Caco-2 (cell line): ENCODE measurements at regions not wholly inside any gene's neighbourhood (a gene's known extent, or its start where the extent isn't known, plus 50 kb on each side); places are given as distances from the start of the nearest gene placed in this dataset.

Experiments
- BruUV-seq: library from RNA; stranded (reverse); fragments of 400-500 nt; replicated peaks from 2 replicates; lab custom pipeline; 2021; lab: Mats Ljungman, UMichigan
- CTCF ChIA-PET: fragments of 300-600 bp; sonication (Branson Sonifier 250); formaldehyde crosslinking; loops from one replicate; lab custom pipeline; 2022; ENCODE audit warnings: antibody characterized with exemption; lab: Charles Lee
- POLR2A ChIA-PET: fragments of 300-600 bp; sonication (Branson Sonifier 250); formaldehyde crosslinking; loops from one replicate; lab custom pipeline; 2022; ENCODE audit warnings: antibody characterized with exemption; lab: Charles Lee
- DNase-seq, 2 experiments: peaks; one replicate each; pipeline versions ENCODE4 v3.0.0 to v3.0.0-alpha.2; 2020 to 2022
- H3K27me3 ChIP-seq: replicated peaks from 2 replicates; pipeline ENCODE4 v1.6.0; 2011; ENCODE audit warnings: low read length; ENCODE audit not compliant: control insufficient read depth, insufficient read depth
- H3K36me3 ChIP-seq: 2 replicates; pipeline ENCODE4 v1.5.1; 2011; ENCODE audit warnings: low read length; ENCODE audit not compliant: control insufficient read depth, insufficient read depth
- H3K4me1 ChIP-seq: fragments of 250-450 bp; sonication (Bioruptor Pico); 2 replicates; pipeline ENCODE4 v1.5.1; 2020; ENCODE audit warnings: mild to moderate bottlenecking
- H3K4me3 ChIP-seq: 2 replicates; pipeline ENCODE4 v1.5.1; 2011; ENCODE audit warnings: low read depth, mild to moderate bottlenecking, control low read depth, low read length
- H3K9me3 ChIP-seq: fragments of 250-450 bp; sonication (Bioruptor Pico); 2 replicates; pipeline ENCODE4 v1.5.1; 2020; ENCODE audit warnings: mild to moderate bottlenecking, moderate library complexity
- H3K27ac Mint-ChIP-seq: one replicate; pipeline ENCODE4 v1.8.0; 2022; ENCODE audit warnings: mixed read lengths; ENCODE audit not compliant: unreplicated experiment
- H3K27me3 Mint-ChIP-seq: one replicate; pipeline ENCODE4 v1.8.0; 2022; ENCODE audit warnings: mixed read lengths; ENCODE audit not compliant: insufficient read depth, unreplicated experiment
- H3K36me3 Mint-ChIP-seq: one replicate; pipeline ENCODE4 v1.8.0; 2022; ENCODE audit warnings: mild to moderate bottlenecking, mixed read lengths; ENCODE audit not compliant: insufficient read depth, unreplicated experiment
- H3K4me1 Mint-ChIP-seq: one replicate; pipeline ENCODE4 v1.8.0; 2022; ENCODE audit warnings: low read depth, mixed read lengths; ENCODE audit not compliant: unreplicated experiment
- H3K4me3 Mint-ChIP-seq: one replicate; pipeline ENCODE4 v1.8.0; 2022; ENCODE audit warnings: mild to moderate bottlenecking, moderate library complexity, mixed read lengths; ENCODE audit not compliant: unreplicated experiment
- H3K9me3 Mint-ChIP-seq: one replicate; pipeline ENCODE4 v1.8.0; 2022; ENCODE audit warnings: mixed read lengths; ENCODE audit not compliant: unreplicated experiment
- CTCF ChIP-seq, 2 experiments: fragments of 200-600 bp in 1 of 2; IDR thresholded peaks; 1 replicate in 1 of 2; 2 replicates in 1 of 2; pipeline versions ENCODE4 v1.5.1 to v1.8.0; 2011 to 2022; ENCODE audit warnings: antibody characterized with exemption in 1 of 2, control low read depth in 1 of 2, inconsistent platforms in 1 of 2, low read depth in 1 of 2, low read length in 1 of 2, mild to moderate bottlenecking in 1 of 2, moderate library complexity in 1 of 2; ENCODE audit not compliant: insufficient read depth in 1 of 2, severe bottlenecking in 1 of 2, unreplicated experiment in 1 of 2
- intact Hi-C: fragments of 100-400 bp; cut with micrococcal nuclease; formaldehyde crosslinking; loops from one replicate; pipeline ENCODE4 v1.10.0; 2022; ENCODE audit not compliant: unreplicated experiment

- CTCF ChIA-PET, result no interaction called here
- Mint-ChIP-seq H3K36me3 (no peaks in the 10 kb centered on the region), H3K4me1 (no peaks in the 10 kb centered on the region), H3K27ac (no peak overlapping the region), H3K27me3 (no peaks in the 10 kb centered on the region), H3K4me3 (no peak overlapping the region), H3K9me3 (peaks cover under 1% of the 10 kb centered on the region)
- no peak for DNase-seq
- Histone ChIP-seq H3K36me3 (no peaks in the 10 kb centered on the region), H3K4me3 (no peak overlapping the region), H3K4me1 (no peaks in the 10 kb centered on the region), H3K9me3 (no peaks in the 10 kb centered on the region), H3K27me3 (no peaks in the 10 kb centered on the region)
- no peak for TF ChIP-seq CTCF (IDR thresholded peaks at IDR 0.05; ENCODE audit: insufficient read depth in 1 of 2, low read depth in 1 of 2, low read length in 1 of 2, severe bottlenecking in 1 of 2, unreplicated experiment in 1 of 2)
- BruUV-seq, result no TSS peak
- POLR2A ChIA-PET, result no interaction called here
- intact Hi-C loops, result no loop called here
Observed at GRCh38 chrX:126886997-126887396, 67.5 kb downstream of the PRR32 start.

GRCh38 chrX:126900937-126901336 lies 81.4 kb downstream of the PRR32 start:
- no peaks in the 10 kb centered on the region for H3K27me3 Mint-ChIP-seq
- intact Hi-C loops, result no loop called here

GRCh38 chrX:126929071-126929470 lies 109.5 kb downstream of the PRR32 start:
- intact Hi-C loops, result no loop called here
- no peaks in the 10 kb centered on the region for H3K9me3 ChIP-seq
- POLR2A ChIA-PET, result no interaction called here
- no peaks in the 10 kb centered on the region for H3K27me3 ChIP-seq
- H3K36me3 Mint-ChIP-seq, result no peaks in the 10 kb centered on the region
- H3K4me1 ChIP-seq, result no peaks in the 10 kb centered on the region
- H3K4me3 Mint-ChIP-seq, result no peak overlapping the region
- DNase-seq, result no peak
- no peaks in the 10 kb centered on the region for H3K36me3 ChIP-seq
- no peak for TF ChIP-seq CTCF (IDR thresholded peaks at IDR 0.05; ENCODE audit: insufficient read depth in 1 of 2, low read depth in 1 of 2, low read length in 1 of 2, severe bottlenecking in 1 of 2, unreplicated experiment in 1 of 2)
- CTCF ChIA-PET, result no interaction called here
- H3K4me3 ChIP-seq, result no peak overlapping the region
- no peaks in the 10 kb centered on the region for H3K4me1 Mint-ChIP-seq
- no TSS peak for BruUV-seq
- no peak overlapping the region for H3K27ac Mint-ChIP-seq
- no peaks in the 10 kb centered on the region for H3K9me3 Mint-ChIP-seq
- no peaks in the 10 kb centered on the region for H3K27me3 Mint-ChIP-seq

More at GRCh38 chrX:126900937-126901336, 81.4 kb downstream of the PRR32 start:
- Histone ChIP-seq H3K36me3 (no peaks in the 10 kb centered on the region), H3K4me3 (no peak overlapping the region), H3K9me3 (no peaks in the 10 kb centered on the region), H3K27me3 (no peaks in the 10 kb centered on the region), H3K4me1 (no peaks in the 10 kb centered on the region)
- no peaks in the 10 kb centered on the region for H3K4me1 Mint-ChIP-seq
- CTCF ChIA-PET, result no interaction called here
- H3K27ac Mint-ChIP-seq, result no peak overlapping the region
- POLR2A ChIA-PET, result no interaction called here
- H3K36me3 Mint-ChIP-seq, result no peaks in the 10 kb centered on the region
- DNase-seq, result no peak
- BruUV-seq, result no TSS peak
- H3K9me3 Mint-ChIP-seq, result peaks cover 5% of the 10 kb centered on the region
- no peak for TF ChIP-seq CTCF (IDR thresholded peaks at IDR 0.05; ENCODE audit: insufficient read depth in 1 of 2, low read depth in 1 of 2, low read length in 1 of 2, severe bottlenecking in 1 of 2, unreplicated experiment in 1 of 2)
- no peak overlapping the region for H3K4me3 Mint-ChIP-seq
